Panc1 (cell line): ENCODE measurements at regions not wholly inside any gene's neighbourhood (a gene's known extent, or its start where the extent isn't known, plus 50 kb on each side); places are given as distances from the start of the nearest gene placed in this dataset.

Experiments
- ATAC-seq: fragments of 200-7000 bp; cut with Tn5 transposase; 2 replicates; pipeline ENCODE4 v1.9.1; 2020; ENCODE audit warnings: mild to moderate bottlenecking, moderate library complexity
- BruUV-seq: library from RNA; stranded (reverse); fragments of 400-500 nt; replicated peaks from 2 replicates; lab custom pipeline; 2021; lab: Mats Ljungman, UMichigan
- CTCF ChIA-PET: fragments of 300-600 bp; sonication (Branson Sonifier 250); formaldehyde crosslinking; loops from one replicate; lab custom pipeline; 2022; ENCODE audit warnings: antibody characterized with exemption; lab: Charles Lee
- POLR2A ChIA-PET: fragments of 300-600 bp; sonication (Branson Sonifier 250); formaldehyde crosslinking; loops from one replicate; lab custom pipeline; 2022; ENCODE audit warnings: antibody characterized with exemption; lab: Charles Lee
- DNase-seq: peaks from one replicate; pipeline ENCODE4 v3.0.0-alpha.2; 2010; ENCODE audit warnings: low read depth, low spot score
- H3K27ac ChIP-seq: 2 replicates; pipeline ENCODE4 v1.5.1; 2011; ENCODE audit warnings: mild to moderate bottlenecking, low read length, inconsistent platforms
- H3K27me3 ChIP-seq: fragments of 200-500 bp; sonication (Bioruptor generic); 2 replicates; pipeline ENCODE4 v1.6.0; 2014; ENCODE audit warnings: low read length, inconsistent platforms; ENCODE audit not compliant: control insufficient read depth, insufficient read depth
- H3K36me3 ChIP-seq: fragments of 200-500 bp; sonication (Bioruptor generic); 2 replicates; pipeline ENCODE4 v1.5.1; 2014; ENCODE audit warnings: inconsistent platforms, mild to moderate bottlenecking, low read length, moderate library complexity; ENCODE audit not compliant: control insufficient read depth, insufficient read depth
- H3K4me1 ChIP-seq: 2 replicates; pipeline ENCODE4 v1.5.1; 2011; ENCODE audit warnings: inconsistent platforms, mild to moderate bottlenecking, low read length, moderate library complexity; ENCODE audit not compliant: control insufficient read depth, insufficient read depth
- H3K4me3 ChIP-seq, 2 experiments: 2 replicates each; pipeline ENCODE4 v1.5.1; 2011 to 2012; ENCODE audit warnings: low read depth in 2 of 2, low read length in 2 of 2, mild to moderate bottlenecking in 2 of 2, inconsistent platforms in 1 of 2, moderate library complexity in 1 of 2
- H3K9me3 ChIP-seq: fragments of 200-500 bp; sonication (Bioruptor generic); 2 replicates; pipeline ENCODE4 v1.5.1; 2014; ENCODE audit warnings: low read depth, mild to moderate bottlenecking, inconsistent platforms, low read length, moderate library complexity; ENCODE audit not compliant: control insufficient read depth, insufficient read depth
- CTCF ChIP-seq: fragments of 450-650 bp; IDR thresholded peaks from 2 replicates; pipeline ENCODE4 v1.5.1; 2017; ENCODE audit warnings: mild to moderate bottlenecking
- POLR2AphosphoS5 ChIP-seq: IDR thresholded peaks from 2 replicates; pipeline ENCODE4 v1.6.1; 2012; ENCODE audit warnings: mild to moderate bottlenecking, low read depth, low read length, moderate library complexity
- REST ChIP-seq, 2 experiments: IDR thresholded peaks; 2 replicates each; pipeline ENCODE4 v1.6.1; 2011 to 2012; ENCODE audit warnings: low read depth in 2 of 2, control low read depth in 1 of 2, low read length in 1 of 2, mild to moderate bottlenecking in 1 of 2, moderate library complexity in 1 of 2; ENCODE audit not compliant: insufficient read depth in 1 of 2
- SIN3A ChIP-seq: IDR thresholded peaks from 2 replicates; pipeline ENCODE4 v1.6.1; 2012; ENCODE audit warnings: low read depth, mild to moderate bottlenecking, low read length, moderate library complexity, borderline replicate concordance; ENCODE audit not compliant: insufficient read depth
- TCF7L2 ChIP-seq: IDR thresholded peaks from 2 replicates; pipeline ENCODE4 v1.6.1; 2011; ENCODE audit warnings: mild to moderate bottlenecking, low read depth, low read length, inconsistent platforms
- in situ Hi-C: cut with HindIII; loops from 2 replicates; pipeline ENCODE4 v1.10.0; 2016; ENCODE audit warnings: low sequenced_read_pairs, low pct_unique_long_range_greater_than_20kb
- intact Hi-C: fragments of 100-400 bp; cut with micrococcal nuclease; formaldehyde crosslinking; loops from one replicate; pipeline ENCODE4 v1.10.0; 2022; ENCODE audit not compliant: unreplicated experiment

- Histone ChIP-seq H3K4me3 (no peak overlapping the region), H3K9me3 (no peaks in the 10 kb centered on the region; the same call in 1 of the 2 replicates), H3K4me1 (no peaks in the 10 kb centered on the region), H3K36me3 (no peaks in the 10 kb centered on the region), H3K27ac (no peak overlapping the region), H3K27me3 (no peaks in the 10 kb centered on the region)
- DNase-seq (no peak), ATAC-seq (no peak)
- in situ Hi-C loops (no loop called here), intact Hi-C loops (no loop called here)
- ChIA-PET POLR2A (no interaction called here), CTCF (no interaction called here)
- no peak for TF ChIP-seq CTCF
- TF ChIP-seq REST (IDR thresholded peaks at IDR 0.05; ENCODE audit: insufficient read depth in 1 of 2, low read depth in 2 of 2, low read length in 1 of 2): no peak
- no peak for TF ChIP-seq SIN3A
- TF ChIP-seq TCF7L2: no peak
- no peak for TF ChIP-seq POLR2AphosphoS5
- no TSS peak for BruUV-seq
These were observed 1055.8 kb downstream of the SLC6A15 start for GRCh38 chr12:83856803-83857202.

- no peak for TF ChIP-seq POLR2AphosphoS5
- TF ChIP-seq CTCF: no peak
- TF ChIP-seq TCF7L2: no peak
- no peak for TF ChIP-seq REST (IDR thresholded peaks at IDR 0.05; ENCODE audit: insufficient read depth in 1 of 2, low read depth in 2 of 2, low read length in 1 of 2)
- TF ChIP-seq SIN3A: no peak
- no TSS peak for BruUV-seq
- Histone ChIP-seq H3K27ac (no peak overlapping the region), H3K27me3 (no peaks in the 10 kb centered on the region), H3K9me3 (no peaks in the 10 kb centered on the region), H3K4me3 (no peak overlapping the region), H3K36me3 (no peaks in the 10 kb centered on the region), H3K4me1 (no peaks in the 10 kb centered on the region)
- intact Hi-C loops (no loop called here), in situ Hi-C loops (no loop called here)
- ATAC-seq: no peak
- DNase-seq: no peak
- POLR2A ChIA-PET: no interaction called here
- CTCF ChIA-PET: no interaction called here
These were observed 1062.1 kb downstream of the SLC6A15 start for GRCh38 chr12:83850531-83850930.
